HG02798 (cell line): ENCODE measurements at regions not wholly inside any gene's neighbourhood (a gene's known extent, or its start where the extent isn't known, plus 50 kb on each side); places are given as distances from the start of the nearest gene placed in this dataset.

Experiments used
- ATAC-seq: cut with Tn5 transposase; IDR thresholded peaks from one replicate; pipeline ENCODE4 v1.9.1; 2021; ENCODE audit warnings: mild to moderate bottlenecking; ENCODE audit not compliant: unreplicated experiment, poor library complexity

GRCh38 chr5:72559866-72560766 lies 52.9 kb upstream of the ZNF366 start:
- no peak for ATAC-seq

GRCh38 chr5:72558383-72558782 lies 51.2 kb upstream of the ZNF366 start:
- no peak for ATAC-seq

GRCh38 chr5:72558046-72558336 lies 50.8 kb upstream of the ZNF366 start:
- ATAC-seq: no peak

- ATAC-seq: no peak
These were observed 50.2 kb upstream of the ZNF366 start for GRCh38 chr5:72557167-72558045.
